ENCODE measurements at regions not wholly inside any gene's neighbourhood (a gene's known extent, or its start where the extent isn't known, plus 50 kb on each side); places are given as distances from the start of the nearest gene placed in this dataset.
"Not testable (repeated sequence)": the region's sequence is repeated elsewhere in the genome, so short reads cannot be mapped to it uniquely, and the experiment has no call there.

DNA sequence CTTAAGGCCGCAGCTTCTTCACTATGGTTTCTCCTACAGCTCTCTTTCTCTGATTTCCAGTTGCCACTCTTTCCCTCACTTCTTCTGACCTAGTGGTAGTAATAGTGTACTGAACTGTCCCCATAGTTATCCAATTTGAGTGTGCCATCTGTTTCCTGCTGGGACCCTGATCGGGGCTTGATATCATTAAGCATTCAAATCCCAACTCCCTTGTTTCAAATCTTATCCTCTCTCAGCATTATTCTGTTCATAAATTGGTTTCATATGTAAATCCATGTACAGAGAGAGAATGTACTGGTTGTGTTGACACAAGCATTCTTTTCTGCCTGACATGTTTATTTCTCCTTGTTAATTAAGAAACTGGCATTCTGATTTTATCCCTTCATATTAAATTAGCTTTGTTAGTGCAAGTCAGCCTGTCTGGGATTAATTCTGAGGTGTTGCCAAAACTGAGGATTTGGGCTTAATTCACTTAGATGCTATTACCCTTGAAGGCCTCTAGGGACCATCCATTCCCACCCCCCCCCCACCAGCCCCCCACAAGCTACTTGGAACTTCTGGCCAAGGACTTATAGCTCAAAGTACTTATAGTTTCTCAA lies 84.6 kb upstream of the PROKR2 start:
- no peak overlapping the region for H3K27ac ChIP-seq
- no peak for TF ChIP-seq ZFX (IDR thresholded peaks at IDR 0.05)
- TF ChIP-seq, protein P1, sequence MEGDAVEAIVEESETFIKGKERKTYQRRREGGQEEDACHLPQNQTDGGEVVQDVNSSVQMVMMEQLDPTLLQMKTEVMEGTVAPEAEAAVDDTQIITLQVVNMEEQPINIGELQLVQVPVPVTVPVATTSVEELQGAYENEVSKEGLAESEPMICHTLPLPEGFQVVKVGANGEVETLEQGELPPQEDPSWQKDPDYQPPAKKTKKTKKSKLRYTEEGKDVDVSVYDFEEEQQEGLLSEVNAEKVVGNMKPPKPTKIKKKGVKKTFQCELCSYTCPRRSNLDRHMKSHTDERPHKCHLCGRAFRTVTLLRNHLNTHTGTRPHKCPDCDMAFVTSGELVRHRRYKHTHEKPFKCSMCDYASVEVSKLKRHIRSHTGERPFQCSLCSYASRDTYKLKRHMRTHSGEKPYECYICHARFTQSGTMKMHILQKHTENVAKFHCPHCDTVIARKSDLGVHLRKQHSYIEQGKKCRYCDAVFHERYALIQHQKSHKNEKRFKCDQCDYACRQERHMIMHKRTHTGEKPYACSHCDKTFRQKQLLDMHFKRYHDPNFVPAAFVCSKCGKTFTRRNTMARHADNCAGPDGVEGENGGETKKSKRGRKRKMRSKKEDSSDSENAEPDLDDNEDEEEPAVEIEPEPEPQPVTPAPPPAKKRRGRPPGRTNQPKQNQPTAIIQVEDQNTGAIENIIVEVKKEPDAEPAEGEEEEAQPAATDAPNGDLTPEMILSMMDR (conservative IDR thresholded peaks at IDR 0.05) = no peak

DNA sequence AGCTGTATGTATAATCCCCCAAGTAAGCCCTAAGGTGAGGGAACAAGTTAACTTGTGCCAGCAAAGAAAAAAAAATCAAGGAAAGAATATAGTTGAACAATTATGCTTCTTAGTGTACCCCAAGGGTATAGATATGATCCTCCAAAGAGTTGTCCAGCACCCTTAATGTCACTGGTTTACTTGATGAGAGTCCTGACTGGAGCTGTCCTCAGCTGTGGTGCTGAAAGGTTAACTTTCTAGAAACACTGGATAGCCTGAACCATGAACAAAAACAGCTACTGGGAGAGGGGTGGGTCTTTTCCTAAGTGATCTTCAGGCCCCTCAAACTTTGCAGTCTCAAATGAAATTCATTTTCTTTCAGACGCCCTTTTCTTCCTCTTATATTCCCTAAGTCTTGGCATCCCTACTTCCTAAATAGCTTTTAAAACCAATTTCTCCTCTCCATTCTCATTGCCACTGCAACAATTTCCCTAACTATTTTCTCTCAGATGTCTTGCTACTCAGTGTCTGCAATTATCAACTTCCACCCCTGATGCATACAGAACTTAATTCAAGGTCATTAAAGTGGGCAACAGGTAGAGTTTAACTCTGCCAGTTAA lies 83.5 kb upstream of the PROKR2 start:
- no peak for TF ChIP-seq ZFX (IDR thresholded peaks at IDR 0.05)
- TF ChIP-seq, protein P1 (conservative IDR thresholded peaks at IDR 0.05) = no peak
- no peak overlapping the region for H3K27ac ChIP-seq

DNA sequence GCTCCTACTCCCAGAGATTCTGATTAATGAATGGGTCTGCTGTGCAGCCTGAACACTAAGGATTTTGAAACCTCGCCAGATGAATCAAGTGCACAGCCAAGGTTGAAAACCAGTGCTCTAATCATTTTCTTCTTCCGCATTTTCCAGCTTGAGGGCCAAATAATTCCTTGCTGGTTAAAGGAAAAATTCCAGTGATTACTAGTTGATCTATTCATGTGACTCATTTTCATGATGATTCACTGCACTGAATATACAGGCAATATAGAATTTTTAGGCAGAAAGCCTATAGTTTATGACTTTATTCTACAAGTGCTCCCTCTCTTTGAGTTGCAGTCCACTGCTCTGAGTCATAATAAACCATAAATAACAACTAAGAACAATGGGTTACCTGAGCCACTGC lies 80.6 kb upstream of the PROKR2 start:
- H3K27ac ChIP-seq = no peak overlapping the region
- no peak for TF ChIP-seq ZFX (IDR thresholded peaks at IDR 0.05)
- TF ChIP-seq, protein P1 (conservative IDR thresholded peaks at IDR 0.05) = no peak

GRCh38 chr20:5395932-5396727 lies 79.4 kb upstream of the PROKR2 start:
- no peak overlapping the region for H3K27ac ChIP-seq
- TF ChIP-seq, protein P1 (conservative IDR thresholded peaks at IDR 0.05) = no peak
- no peak for TF ChIP-seq ZFX (IDR thresholded peaks at IDR 0.05)

GRCh38 chr20:5393218-5393870 lies 76.6 kb upstream of the PROKR2 start:
- H3K27ac ChIP-seq = no peak overlapping the region
- no peak for TF ChIP-seq ZFX (IDR thresholded peaks at IDR 0.05)
- TF ChIP-seq, protein P1 (conservative IDR thresholded peaks at IDR 0.05) = no peak

DNA sequence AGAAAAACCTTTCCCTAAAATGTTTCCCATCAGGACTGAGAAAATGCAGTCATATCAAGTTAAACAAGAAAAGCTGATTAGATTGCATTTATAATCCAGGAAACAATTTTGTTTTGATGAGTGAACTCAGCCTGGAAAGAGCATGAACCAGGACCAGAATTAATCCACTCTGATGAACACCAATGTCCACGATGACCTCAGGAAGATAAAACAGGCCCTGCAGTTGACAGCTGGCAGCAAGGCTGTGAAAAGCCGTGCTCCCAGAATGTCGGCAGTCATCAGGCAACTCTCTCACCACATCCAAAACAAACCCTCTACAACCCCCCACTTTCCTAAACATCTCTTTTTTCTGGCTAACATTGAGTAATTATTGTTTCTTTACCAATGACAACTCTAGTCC lies 74.0 kb upstream of the PROKR2 start:
- H3K27ac ChIP-seq = no peak overlapping the region
- no peak for TF ChIP-seq ZFX (IDR thresholded peaks at IDR 0.05)
- TF ChIP-seq, protein P1 (conservative IDR thresholded peaks at IDR 0.05) = no peak

- not testable (repeated sequence) for H3K27ac ChIP-seq
Measured at GRCh38 chr20:5386846-5387245, 70.1 kb upstream of the PROKR2 start.

GRCh38 chr20:5381527-5381926 lies 64.8 kb upstream of the PROKR2 start:
- not testable (repeated sequence) for H3K27ac ChIP-seq

Data from C4-2B (cell line).